ENCODE measurements at regions not wholly inside any gene's neighbourhood (a gene's known extent, or its start where the extent isn't known, plus 50 kb on each side); places are given as distances from the start of the nearest gene placed in this dataset.

DNA sequence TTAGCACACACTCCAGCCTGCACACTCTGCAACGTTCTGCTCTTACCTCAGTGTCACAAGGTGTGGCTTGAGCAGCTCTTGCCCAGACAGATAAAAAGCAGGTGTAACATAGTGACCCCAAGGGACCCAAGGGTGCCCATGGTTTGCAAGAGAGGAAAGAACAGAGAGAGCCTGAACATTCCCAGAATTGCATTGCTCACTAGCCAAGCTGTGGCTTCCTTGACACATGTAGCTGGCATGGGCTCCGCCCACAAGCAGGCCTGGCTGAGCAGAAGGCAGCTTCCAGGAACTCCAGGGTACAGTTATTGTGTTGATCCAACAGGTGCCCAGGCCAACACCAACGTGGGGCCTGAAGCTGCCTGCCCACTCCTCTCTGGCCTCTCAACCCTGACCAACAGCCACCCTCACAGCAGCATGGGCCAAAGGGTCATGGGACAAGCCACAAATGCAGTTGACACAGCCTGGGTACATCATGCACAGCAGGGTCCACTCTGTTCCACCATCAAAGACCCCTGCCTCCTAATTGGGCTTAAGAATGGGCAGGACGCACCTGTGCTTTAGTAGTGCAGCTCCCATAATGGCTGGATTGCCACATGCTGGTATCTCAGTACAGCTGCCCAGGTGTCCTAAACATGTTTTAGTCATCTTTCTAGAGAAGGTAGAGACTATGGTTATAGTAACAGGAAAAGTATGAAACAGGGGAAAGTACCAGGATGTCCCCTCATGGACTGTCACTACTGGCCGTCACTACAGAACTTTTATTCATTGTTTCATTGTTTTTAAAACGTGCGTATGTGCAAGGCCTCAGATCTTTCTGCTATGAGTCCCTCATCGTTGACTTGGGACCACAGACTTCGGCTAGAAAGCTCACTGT, 73.7 kb upstream of the ACSL1 start:
- TF ChIP-seq, protein P1, sequence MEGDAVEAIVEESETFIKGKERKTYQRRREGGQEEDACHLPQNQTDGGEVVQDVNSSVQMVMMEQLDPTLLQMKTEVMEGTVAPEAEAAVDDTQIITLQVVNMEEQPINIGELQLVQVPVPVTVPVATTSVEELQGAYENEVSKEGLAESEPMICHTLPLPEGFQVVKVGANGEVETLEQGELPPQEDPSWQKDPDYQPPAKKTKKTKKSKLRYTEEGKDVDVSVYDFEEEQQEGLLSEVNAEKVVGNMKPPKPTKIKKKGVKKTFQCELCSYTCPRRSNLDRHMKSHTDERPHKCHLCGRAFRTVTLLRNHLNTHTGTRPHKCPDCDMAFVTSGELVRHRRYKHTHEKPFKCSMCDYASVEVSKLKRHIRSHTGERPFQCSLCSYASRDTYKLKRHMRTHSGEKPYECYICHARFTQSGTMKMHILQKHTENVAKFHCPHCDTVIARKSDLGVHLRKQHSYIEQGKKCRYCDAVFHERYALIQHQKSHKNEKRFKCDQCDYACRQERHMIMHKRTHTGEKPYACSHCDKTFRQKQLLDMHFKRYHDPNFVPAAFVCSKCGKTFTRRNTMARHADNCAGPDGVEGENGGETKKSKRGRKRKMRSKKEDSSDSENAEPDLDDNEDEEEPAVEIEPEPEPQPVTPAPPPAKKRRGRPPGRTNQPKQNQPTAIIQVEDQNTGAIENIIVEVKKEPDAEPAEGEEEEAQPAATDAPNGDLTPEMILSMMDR (IDR thresholded peaks at IDR 0.05; ENCODE audit: low read depth, low read length) = no peak
- Histone ChIP-seq H3K4me3 (ENCODE audit: low read depth, low read length) (no peak overlapping the region), H3K27me3 (no peaks in the 10 kb centered on the region), H3K9me3 (no peaks in the 10 kb centered on the region), H3K4me1 (no peaks in the 10 kb centered on the region), H3K36me3 (no peaks in the 10 kb centered on the region)
- DNase-seq = no peak

DNA sequence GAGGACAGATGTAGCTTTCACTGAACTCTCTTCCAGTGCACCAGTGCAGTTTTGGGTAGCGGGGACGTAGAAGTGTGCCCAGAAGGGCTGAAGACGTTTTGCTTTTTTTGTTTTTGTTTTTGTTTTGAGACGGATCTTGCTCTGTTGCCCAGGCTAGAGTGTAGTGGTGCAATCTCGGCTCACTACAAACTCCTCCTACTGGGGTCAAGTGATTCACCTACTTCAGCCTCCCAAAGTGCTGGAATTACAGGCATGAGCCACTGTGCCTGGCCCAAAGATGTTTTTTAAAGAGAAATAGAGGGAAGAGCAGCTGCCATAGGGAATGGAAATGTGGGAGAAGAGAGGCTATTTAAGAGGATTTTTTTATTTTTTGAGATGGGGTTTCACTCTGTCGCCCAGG, 74.4 kb upstream of the ACSL1 start:
- DNase-seq = no peak
- Histone ChIP-seq H3K9me3 (no peaks in the 10 kb centered on the region), H3K4me3 (ENCODE audit: low read depth, low read length) (no peak overlapping the region), H3K27me3 (no peaks in the 10 kb centered on the region), H3K4me1 (no peaks in the 10 kb centered on the region), H3K36me3 (no peaks in the 10 kb centered on the region)
- TF ChIP-seq, protein P1 (IDR thresholded peaks at IDR 0.05; ENCODE audit: low read depth, low read length) = no peak

DNA sequence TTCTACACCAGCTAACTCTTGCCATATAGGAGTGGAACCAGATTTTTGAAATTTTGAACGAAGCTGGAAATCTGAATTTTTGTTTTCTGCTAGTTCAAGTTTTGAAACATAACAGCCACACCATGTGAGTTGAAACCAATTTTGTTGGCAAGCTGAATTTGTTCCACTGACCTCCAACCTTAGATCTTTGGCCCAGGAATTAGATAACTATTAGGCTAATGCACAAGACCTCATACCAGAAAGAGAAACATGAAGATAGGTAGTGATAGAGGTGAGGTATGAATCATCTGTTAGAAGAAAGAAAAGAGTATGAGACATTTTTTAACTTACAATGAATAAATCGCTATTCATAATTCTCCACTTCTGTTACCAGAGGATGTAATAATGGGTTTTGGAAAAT, 76.8 kb upstream of the ACSL1 start:
- Histone ChIP-seq H3K4me3 (ENCODE audit: low read depth, low read length) (no peak overlapping the region), H3K9me3 (no peaks in the 10 kb centered on the region), H3K36me3 (no peaks in the 10 kb centered on the region), H3K27me3 (no peaks in the 10 kb centered on the region), H3K4me1 (no peaks in the 10 kb centered on the region)
- TF ChIP-seq, protein P1 (IDR thresholded peaks at IDR 0.05; ENCODE audit: low read depth, low read length) = no peak
- no peak for DNase-seq

DNA sequence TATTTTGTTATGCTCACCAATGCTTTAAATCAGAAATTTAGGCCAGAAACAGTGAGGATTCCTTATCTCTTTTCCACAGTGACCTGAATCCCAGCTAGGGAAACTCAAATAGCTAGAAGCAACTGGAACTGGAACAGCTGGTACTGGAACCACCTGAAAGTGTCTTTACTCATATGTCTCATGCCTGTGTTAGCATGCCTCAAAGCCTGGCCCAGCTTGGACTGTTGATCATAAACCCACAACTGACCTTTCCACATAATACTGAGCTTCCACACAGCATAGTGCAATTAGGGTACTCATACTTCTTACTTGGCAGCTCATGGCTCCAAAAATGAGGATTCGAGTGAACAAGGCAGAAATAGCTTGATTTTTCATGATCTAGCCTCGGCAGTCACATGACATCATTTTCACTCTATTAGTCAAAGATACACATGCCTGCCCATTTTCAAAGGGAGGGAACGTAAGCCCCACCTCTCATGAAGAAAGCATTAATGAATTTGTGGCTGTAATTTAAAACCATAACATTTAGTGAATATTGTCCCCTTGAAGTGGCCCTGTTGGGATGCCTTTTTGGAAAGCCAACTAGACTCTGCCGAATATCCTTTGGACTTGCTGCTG, 80.8 kb upstream of the ACSL1 start:
- H3K9me3 ChIP-seq = no peaks in the 10 kb centered on the region
- H3K36me3 ChIP-seq = no peaks in the 10 kb centered on the region
- TF ChIP-seq, protein P1 (IDR thresholded peaks at IDR 0.05; ENCODE audit: low read depth, low read length) = no peak
- H3K27me3 ChIP-seq = no peaks in the 10 kb centered on the region
- no peak for DNase-seq
- no peak overlapping the region for H3K4me3 ChIP-seq (ENCODE audit: low read depth, low read length)
- no peaks in the 10 kb centered on the region for H3K4me1 ChIP-seq

DNA sequence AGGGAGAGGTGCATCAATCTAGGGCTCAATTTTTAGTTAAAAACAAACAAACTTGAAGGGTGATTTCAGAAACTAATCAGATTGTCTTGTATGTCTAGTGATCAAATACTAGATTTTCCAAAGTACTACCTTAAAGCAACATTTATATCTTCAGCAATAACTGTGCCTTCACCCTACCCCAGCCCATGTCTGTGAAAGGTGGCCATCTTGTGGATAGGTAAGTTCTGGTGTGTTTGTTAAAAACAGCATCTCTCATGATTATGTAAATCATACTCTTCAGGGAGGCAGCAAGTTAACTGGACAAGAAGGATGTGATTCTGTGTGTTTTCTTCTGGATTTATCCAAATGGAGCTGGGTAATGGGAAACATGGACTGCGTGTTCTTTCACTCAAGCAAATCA, 81.4 kb upstream of the ACSL1 start:
- Histone ChIP-seq H3K36me3 (no peaks in the 10 kb centered on the region), H3K4me1 (no peaks in the 10 kb centered on the region), H3K4me3 (ENCODE audit: low read depth, low read length) (no peak overlapping the region), H3K27me3 (no peaks in the 10 kb centered on the region), H3K9me3 (no peaks in the 10 kb centered on the region)
- DNase-seq = no peak
- TF ChIP-seq, protein P1 (IDR thresholded peaks at IDR 0.05; ENCODE audit: low read depth, low read length) = no peak

DNA sequence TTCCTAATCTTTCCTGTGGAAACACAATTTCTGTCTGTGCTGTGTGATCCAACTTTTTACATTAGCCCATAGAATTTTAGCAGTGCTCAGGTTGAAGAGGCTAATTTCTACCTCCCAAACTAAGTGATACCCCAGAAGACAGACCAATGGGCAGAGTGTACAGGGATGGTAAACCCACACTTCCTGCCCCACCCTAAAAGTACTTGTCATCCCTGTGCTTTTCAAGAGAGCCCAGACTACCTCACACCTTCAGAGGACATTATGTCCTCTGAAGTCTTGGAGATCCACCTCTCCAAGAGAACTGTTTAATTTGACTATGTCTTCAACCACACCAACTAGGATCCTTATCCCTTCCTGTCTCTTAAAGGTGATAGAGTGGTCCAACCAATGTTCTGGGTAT, 82.0 kb upstream of the ACSL1 start:
- no peak overlapping the region for H3K4me3 ChIP-seq (ENCODE audit: low read depth, low read length)
- no peaks in the 10 kb centered on the region for H3K36me3 ChIP-seq
- H3K27me3 ChIP-seq = no peaks in the 10 kb centered on the region
- no peaks in the 10 kb centered on the region; the same call in 1 of the 2 replicates for H3K9me3 ChIP-seq
- H3K4me1 ChIP-seq = no peaks in the 10 kb centered on the region
- TF ChIP-seq, protein P1 (IDR thresholded peaks at IDR 0.05; ENCODE audit: low read depth, low read length) = no peak
- no peak for DNase-seq

Measured in BE2C (cell line).